ENCODE measurements at regions not wholly inside any gene's neighbourhood (a gene's known extent, or its start where the extent isn't known, plus 50 kb on each side); places are given as distances from the start of the nearest gene placed in this dataset.

GRCh38 chr4:38278255-38278654, 318.1 kb downstream of the PTTG2 start:
- no peak for DNase-seq (ENCODE audit: low spot score)
- TF ChIP-seq, protein P1, sequence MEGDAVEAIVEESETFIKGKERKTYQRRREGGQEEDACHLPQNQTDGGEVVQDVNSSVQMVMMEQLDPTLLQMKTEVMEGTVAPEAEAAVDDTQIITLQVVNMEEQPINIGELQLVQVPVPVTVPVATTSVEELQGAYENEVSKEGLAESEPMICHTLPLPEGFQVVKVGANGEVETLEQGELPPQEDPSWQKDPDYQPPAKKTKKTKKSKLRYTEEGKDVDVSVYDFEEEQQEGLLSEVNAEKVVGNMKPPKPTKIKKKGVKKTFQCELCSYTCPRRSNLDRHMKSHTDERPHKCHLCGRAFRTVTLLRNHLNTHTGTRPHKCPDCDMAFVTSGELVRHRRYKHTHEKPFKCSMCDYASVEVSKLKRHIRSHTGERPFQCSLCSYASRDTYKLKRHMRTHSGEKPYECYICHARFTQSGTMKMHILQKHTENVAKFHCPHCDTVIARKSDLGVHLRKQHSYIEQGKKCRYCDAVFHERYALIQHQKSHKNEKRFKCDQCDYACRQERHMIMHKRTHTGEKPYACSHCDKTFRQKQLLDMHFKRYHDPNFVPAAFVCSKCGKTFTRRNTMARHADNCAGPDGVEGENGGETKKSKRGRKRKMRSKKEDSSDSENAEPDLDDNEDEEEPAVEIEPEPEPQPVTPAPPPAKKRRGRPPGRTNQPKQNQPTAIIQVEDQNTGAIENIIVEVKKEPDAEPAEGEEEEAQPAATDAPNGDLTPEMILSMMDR (IDR thresholded peaks at IDR 0.05), result no peak
- no peak for ATAC-seq (ENCODE audit: low FRiP score)

- no peak for ATAC-seq (ENCODE audit: low FRiP score)
- TF ChIP-seq, protein P1 (IDR thresholded peaks at IDR 0.05), result no peak
- DNase-seq (ENCODE audit: low spot score), result no peak
Observed at GRCh38 chr4:38279077-38279476, 318.9 kb downstream of the PTTG2 start.

DNA sequence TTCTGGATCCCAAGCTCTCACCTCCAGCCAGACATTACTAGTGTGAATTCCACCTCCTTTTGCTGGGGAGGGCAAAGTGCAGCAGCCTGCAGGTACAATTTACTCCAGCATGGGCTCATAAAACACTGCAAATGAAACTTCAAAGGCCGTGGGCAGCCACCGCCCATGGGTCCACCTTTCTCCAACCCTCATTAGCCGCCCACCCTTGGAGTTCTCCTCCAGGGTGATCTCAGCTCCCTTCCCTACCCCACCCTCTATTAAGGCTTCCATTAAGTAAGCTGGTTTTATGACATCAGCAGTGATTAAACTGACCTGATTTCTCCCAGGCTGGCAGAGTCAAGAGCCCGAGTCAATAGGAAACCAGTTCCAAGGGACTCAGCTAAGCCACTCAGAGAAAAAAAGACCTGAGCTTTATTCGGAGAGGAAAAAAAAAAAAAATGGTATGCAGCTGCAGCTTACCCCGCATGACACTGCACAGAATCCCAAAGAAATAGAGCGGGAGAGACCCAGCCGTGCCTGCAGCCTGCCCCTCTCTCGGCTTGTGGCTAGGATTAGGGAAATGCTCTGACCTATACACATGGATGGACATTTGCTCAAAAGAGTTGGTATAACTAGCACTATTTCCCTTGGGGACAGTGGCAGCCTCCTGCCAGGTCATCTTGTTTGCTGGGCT, 319.6 kb downstream of the PTTG2 start:
- ATAC-seq (ENCODE audit: low FRiP score), result no peak
- DNase-seq (ENCODE audit: low spot score), result no peak
- TF ChIP-seq, protein P1 (IDR thresholded peaks at IDR 0.05), result no peak

GRCh38 chr4:38280323-38280706, 320.1 kb downstream of the PTTG2 start:
- ATAC-seq (ENCODE audit: low FRiP score), result no peak
- TF ChIP-seq, protein P1 (IDR thresholded peaks at IDR 0.05), result no peak
- DNase-seq (ENCODE audit: low spot score), result no peak

- TF ChIP-seq, protein P1 (IDR thresholded peaks at IDR 0.05), result no peak
- peak; percentile 23 for ATAC-seq (ENCODE audit: low FRiP score)
- DNase-seq (ENCODE audit: low spot score), result no peak
Observed at GRCh38 chr4:38281371-38282071, 321.3 kb downstream of the PTTG2 start.

DNA sequence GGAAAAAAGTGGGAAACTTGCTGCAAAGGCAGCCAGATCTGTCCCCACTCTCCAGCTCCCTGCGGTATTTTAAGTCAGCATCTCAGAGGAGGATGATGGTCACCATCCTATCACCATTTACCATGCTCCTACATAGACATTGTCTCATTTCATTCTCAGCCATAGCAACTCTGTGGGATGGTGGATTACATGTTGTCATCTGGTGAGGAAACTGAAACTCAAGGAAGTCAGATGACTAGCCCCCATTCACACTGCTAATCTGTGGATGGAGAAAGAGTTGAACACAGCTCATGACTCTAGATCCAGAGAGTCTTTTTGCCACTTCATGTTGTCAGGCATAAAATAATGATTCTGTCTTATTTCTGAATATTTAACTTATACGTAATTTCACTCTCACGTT, 323.5 kb downstream of the PTTG2 start:
- DNase-seq (ENCODE audit: low spot score), result no peak
- TF ChIP-seq, protein P1 (IDR thresholded peaks at IDR 0.05), result no peak
- no peak for ATAC-seq (ENCODE audit: low FRiP score)
